Fibroblast of lung (primary cell): ENCODE measurements at regions not wholly inside any gene's neighbourhood (a gene's known extent, or its start where the extent isn't known, plus 50 kb on each side); places are given as distances from the start of the nearest gene placed in this dataset.

Experiments
- DNase-seq, 2 donors: peaks; one replicate each; pipeline versions ENCODE4 v3.0.0 to v3.0.0-alpha.2; 2010; ENCODE audit warnings: low read depth in 2 of 2
- H2AFZ ChIP-seq: 2 replicates; pipeline ENCODE4 v1.5.1; 2012; ENCODE audit warnings: low read length, control low read depth, inconsistent platforms
- H3K27ac ChIP-seq: 2 replicates; pipeline ENCODE4 v1.5.1; 2011; ENCODE audit warnings: low read length, control low read depth; ENCODE audit not compliant: insufficient read depth
- H3K27me3 ChIP-seq: 2 replicates; pipeline ENCODE4 v1.5.1; 2011; ENCODE audit warnings: mild to moderate bottlenecking, low read length; ENCODE audit not compliant: control insufficient read depth, insufficient read depth
- H3K36me3 ChIP-seq: 2 replicates; pipeline ENCODE4 v1.5.1; 2011; ENCODE audit warnings: low read length; ENCODE audit not compliant: control insufficient read depth, insufficient read depth
- H3K4me1 ChIP-seq: 2 replicates; pipeline ENCODE4 v1.5.1; 2011; ENCODE audit warnings: low read length; ENCODE audit not compliant: control insufficient read depth, insufficient read depth; ENCODE audit errors: extremely low read depth
- H3K4me2 ChIP-seq: 2 replicates; pipeline ENCODE4 v1.5.1; 2011; ENCODE audit warnings: low read length, control low read depth; ENCODE audit not compliant: insufficient read depth; ENCODE audit errors: extremely low read depth
- H3K4me3 ChIP-seq, 4 experiments: fragments of 200-600 bp in 1 of 4; sonication (generic) in 1 of 4; replicated peaks in 1 of 4; 2 replicates each; pipeline ENCODE4 v1.5.1; 2011 to 2016; ENCODE audit warnings: low read length in 4 of 4, low read depth in 3 of 4, mild to moderate bottlenecking in 3 of 4, control low read depth in 2 of 4, inconsistent platforms in 1 of 4, mixed read lengths in 1 of 4; ENCODE audit not compliant: insufficient read depth in 1 of 4; ENCODE audit errors: control extremely low read depth in 1 of 4
- H3K79me2 ChIP-seq: 2 replicates; pipeline ENCODE4 v1.5.1; 2012; ENCODE audit warnings: mild to moderate bottlenecking, low read length, inconsistent platforms; ENCODE audit not compliant: control insufficient read depth, insufficient read depth
- H3K9ac ChIP-seq: 2 replicates; pipeline ENCODE4 v1.5.1; 2011; ENCODE audit warnings: mild to moderate bottlenecking, low read length, control low read depth; ENCODE audit not compliant: insufficient read depth
- H3K9me3 ChIP-seq: 2 replicates; pipeline ENCODE4 v1.5.1; 2012; ENCODE audit warnings: low read depth, low read length; ENCODE audit not compliant: control insufficient read depth, insufficient read depth
- H4K20me1 ChIP-seq: 2 replicates; pipeline ENCODE4 v1.5.1; 2011; ENCODE audit warnings: low read length; ENCODE audit not compliant: control insufficient read depth, insufficient read depth; ENCODE audit errors: extremely low read depth
- CTCF ChIP-seq, 2 donors: IDR thresholded peaks in 1 of 2; conservative IDR thresholded peaks in 1 of 2; 1 replicate in 1 of 2; 2 replicates in 1 of 2; pipeline ENCODE4 v1.5.1; 2011 to 2012; ENCODE audit warnings: low read length in 2 of 2, control low read depth in 1 of 2, inconsistent platforms in 1 of 2, low read depth in 1 of 2, mild to moderate bottlenecking in 1 of 2
- EZH2 ChIP-seq: IDR thresholded peaks from 2 replicates; pipeline ENCODE4 v1.5.1; 2012; ENCODE audit warnings: low read length, control low read depth, mild to moderate bottlenecking; ENCODE audit errors: missing control alignments

DNA sequence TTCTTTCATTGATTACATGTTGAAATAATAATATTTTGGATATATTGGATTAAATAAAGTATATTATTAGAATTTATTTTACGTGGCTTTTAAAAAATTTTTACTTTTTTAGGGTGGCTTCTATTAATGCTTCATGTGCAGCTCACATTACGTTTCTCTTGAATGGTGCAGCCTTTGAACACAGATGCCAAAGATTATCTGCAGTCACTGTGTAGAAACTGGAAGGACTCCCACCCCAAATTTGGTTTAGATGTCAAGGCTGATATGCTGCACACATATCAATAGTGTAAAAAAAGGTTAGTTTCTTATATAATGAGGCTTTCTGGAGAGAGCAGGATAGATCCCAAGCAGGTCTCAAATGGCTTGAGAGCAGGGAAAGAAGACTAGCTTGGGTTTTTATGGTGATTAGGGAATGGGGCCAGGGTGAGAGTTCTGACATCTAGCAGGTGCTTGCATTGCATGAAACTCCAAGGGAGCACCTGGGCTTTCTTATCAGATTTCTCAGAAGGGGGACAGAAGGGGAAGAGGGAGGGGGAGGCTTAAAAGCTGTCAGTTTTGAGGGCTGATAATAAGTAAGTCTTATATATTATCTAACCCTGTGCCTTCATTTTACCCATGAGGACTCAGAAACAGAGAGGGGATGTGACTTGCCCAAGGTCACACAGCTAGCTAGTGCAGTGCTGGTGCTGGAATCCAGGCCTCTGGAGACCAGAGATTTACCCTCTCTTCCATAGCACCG, 89.6 kb downstream of the CHST2 start:
- Histone ChIP-seq H3K9me3 (no peaks in the 10 kb centered on the region), H3K4me3 (no peak overlapping the region), H4K20me1 (no peaks in the 10 kb centered on the region), H2AFZ (no peak overlapping the region), H3K27ac (no peak overlapping the region), H3K9ac (no peak overlapping the region), H3K4me2 (no peak overlapping the region), H3K36me3 (no peaks in the 10 kb centered on the region), H3K4me1 (peaks cover 5% of the 10 kb centered on the region), H3K79me2 (no peaks in the 10 kb centered on the region), H3K27me3 (no peaks in the 10 kb centered on the region)
- DNase-seq: no peak
- TF ChIP-seq CTCF (conservative IDR thresholded peaks at IDR 0.05 in 1 of 2, IDR thresholded peaks at IDR 0.05 in 1 of 2; ENCODE audit: low read depth in 1 of 2, low read length in 2 of 2): no peak
- TF ChIP-seq EZH2: no peak

DNA sequence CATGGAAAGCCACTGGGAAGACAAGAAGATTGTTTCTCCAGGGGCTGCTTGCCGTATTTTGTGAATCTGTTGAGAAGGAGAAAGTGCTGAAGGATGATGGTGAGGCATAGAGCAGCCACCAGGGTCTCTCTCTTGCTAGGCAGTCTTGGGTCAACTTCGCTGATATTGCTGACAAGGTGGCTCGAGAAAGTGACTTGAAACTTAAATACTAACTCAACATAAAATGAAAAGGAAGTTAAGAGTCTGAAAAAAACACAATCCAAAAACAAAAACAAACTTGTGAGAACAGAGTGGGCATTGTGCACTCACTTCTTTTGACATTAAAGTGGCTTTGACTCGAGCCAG, 90.1 kb downstream of the CHST2 start:
- Histone ChIP-seq H3K36me3 (no peaks in the 10 kb centered on the region), H3K27ac (no peak overlapping the region), H3K27me3 (no peaks in the 10 kb centered on the region), H4K20me1 (no peaks in the 10 kb centered on the region), H3K4me3 (no peak overlapping the region), H3K4me1 (peaks cover 5% of the 10 kb centered on the region), H2AFZ (no peak overlapping the region), H3K9ac (no peak overlapping the region), H3K9me3 (no peaks in the 10 kb centered on the region), H3K4me2 (no peak overlapping the region), H3K79me2 (no peaks in the 10 kb centered on the region)
- no peak for DNase-seq
- no peak for TF ChIP-seq EZH2
- TF ChIP-seq CTCF (conservative IDR thresholded peaks at IDR 0.05 in 1 of 2, IDR thresholded peaks at IDR 0.05 in 1 of 2; ENCODE audit: low read depth in 1 of 2, low read length in 2 of 2): no peak

DNA sequence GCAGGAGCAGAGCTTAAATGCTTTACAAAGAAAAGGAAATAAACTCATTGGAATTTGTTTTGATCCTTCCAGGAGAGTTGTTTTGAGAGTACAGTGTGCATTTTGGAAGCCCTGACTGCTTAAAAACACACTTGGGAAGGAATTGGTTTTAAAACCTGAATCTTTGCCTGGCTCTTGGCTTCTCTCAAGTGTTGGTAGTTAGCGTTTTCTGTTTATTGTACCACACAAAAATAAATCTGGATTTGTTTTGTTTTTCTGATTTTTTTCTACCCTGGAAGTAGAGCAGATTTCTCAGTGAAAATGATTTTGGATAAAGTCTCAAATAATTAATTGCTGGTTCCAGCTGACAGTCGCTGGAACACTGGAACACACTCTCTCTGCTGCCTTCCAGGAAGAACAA, 90.6 kb downstream of the CHST2 start:
- H3K4me2 ChIP-seq: no peak overlapping the region
- H3K79me2 ChIP-seq: no peaks in the 10 kb centered on the region
- no peak overlapping the region for H3K9ac ChIP-seq
- peaks cover 5% of the 10 kb centered on the region for H3K4me1 ChIP-seq
- H3K4me3 ChIP-seq: no peak overlapping the region
- H4K20me1 ChIP-seq: no peaks in the 10 kb centered on the region
- H3K27ac ChIP-seq: no peak overlapping the region
- TF ChIP-seq CTCF (conservative IDR thresholded peaks at IDR 0.05 in 1 of 2, IDR thresholded peaks at IDR 0.05 in 1 of 2; ENCODE audit: low read depth in 1 of 2, low read length in 2 of 2) (no peak), EZH2 (no peak)
- no peaks in the 10 kb centered on the region for H3K36me3 ChIP-seq
- no peaks in the 10 kb centered on the region for H3K27me3 ChIP-seq
- DNase-seq: no peak
- H2AFZ ChIP-seq: no peak overlapping the region
- no peaks in the 10 kb centered on the region for H3K9me3 ChIP-seq
